Stimulated activated naive B cell treated with anti-CD40 and anti-IgM and Interleukin-4, amounts not matched to agents 10 μg/mL and 1 μg/mL and 100 μg/mL, for 72 hours (primary cell): ENCODE measurements at regions not wholly inside any gene's neighbourhood (a gene's known extent, or its start where the extent isn't known, plus 50 kb on each side); places are given as distances from the start of the nearest gene placed in this dataset.
A peak's percentile ranks its signal among the peaks of the same experiment; 100 is the strongest.
"Not testable (repeated sequence)": the region's sequence is repeated elsewhere in the genome, so short reads cannot be mapped to it uniquely, and the experiment has no call there.

Experiments
- ATAC-seq, 2 donors: fragments of 150-1000 bp; cut with Tn5 transposase; replicated peaks; 2 replicates each; pipeline ENCODE4 v1.10.0; 2021; ENCODE audit warnings: moderate library complexity in 1 of 2
- DNase-seq: peaks from one replicate; pipeline ENCODE4 v3.0.0; 2021
- H3K27ac Mint-ChIP-seq: one replicate; pipeline ENCODE4 v1.8.0; 2022; ENCODE audit warnings: mild to moderate bottlenecking, mixed read lengths
- H3K27me3 Mint-ChIP-seq, 2 donors: one replicate each; pipeline ENCODE4 v1.8.0; 2022; ENCODE audit warnings: mixed read lengths in 2 of 2
- H3K36me3 Mint-ChIP-seq, 2 donors: one replicate each; pipeline ENCODE4 v1.8.0; 2022; ENCODE audit warnings: mixed read lengths in 2 of 2, mild to moderate bottlenecking in 1 of 2
- H3K4me1 Mint-ChIP-seq, 2 donors: one replicate each; pipeline ENCODE4 v1.8.0; 2022; ENCODE audit warnings: mixed read lengths in 2 of 2, mild to moderate bottlenecking in 1 of 2
- H3K4me3 Mint-ChIP-seq, 2 donors: one replicate each; pipeline ENCODE4 v1.8.0; 2022; ENCODE audit warnings: mild to moderate bottlenecking in 2 of 2, mixed read lengths in 2 of 2, moderate library complexity in 1 of 2
- H3K9me3 Mint-ChIP-seq, 2 donors: one replicate each; pipeline ENCODE4 v1.8.0; 2022; ENCODE audit warnings: mixed read lengths in 2 of 2, mild to moderate bottlenecking in 1 of 2

GRCh38 chr14:104477666-104478380, 101.7 kb upstream of the C14orf180 start:
- ATAC-seq = no peak
- Mint-ChIP-seq H3K27ac (no peak overlapping the region), H3K4me3 (no peak overlapping the region), H3K27me3 (peaks cover 14 to 21% of the 10 kb centered on the region in 2 donors), H3K4me1 (no peaks in the 10 kb centered on the region), H3K9me3 (peaks cover 12 to 14% of the 10 kb centered on the region in 2 donors), H3K36me3 (peaks cover under 1 to 10% of the 10 kb centered on the region in 2 donors)
- no peak for DNase-seq

- peaks cover 17 to 21% of the 10 kb centered on the region in 2 donors for H3K9me3 Mint-ChIP-seq
- peaks cover 2 to 10% of the 10 kb centered on the region in 2 donors for H3K36me3 Mint-ChIP-seq
- no peak for ATAC-seq
- H3K4me1 Mint-ChIP-seq = peaks cover 0 to 4% of the 10 kb centered on the region in 2 donors
- no peak overlapping the region for H3K27ac Mint-ChIP-seq
- H3K4me3 Mint-ChIP-seq = no peak overlapping the region
- no peak for DNase-seq
- H3K27me3 Mint-ChIP-seq = peaks cover 19 to 25% of the 10 kb centered on the region in 2 donors
Measured at GRCh38 chr14:104478656-104479055, 100.9 kb upstream of the C14orf180 start.

GRCh38 chr14:104479901-104480300, 99.7 kb upstream of the C14orf180 start:
- DNase-seq (no peak), ATAC-seq (no peak)
- Mint-ChIP-seq H3K36me3 (peaks cover 2 to 10% of the 10 kb centered on the region in 2 donors), H3K9me3 (peaks cover 18 to 25% of the 10 kb centered on the region in 2 donors), H3K27ac (peak overlapping the region; percentile 59), H3K27me3 (peaks cover 19 to 22% of the 10 kb centered on the region in 2 donors), H3K4me3 (no peak overlapping the region), H3K4me1 (peaks cover 2 to 9% of the 10 kb centered on the region in 2 donors)

- H3K4me3 Mint-ChIP-seq = no peak overlapping the region
- no peak for DNase-seq
- H3K4me1 Mint-ChIP-seq = peaks cover 2 to 9% of the 10 kb centered on the region in 2 donors
- ATAC-seq = no peak
- peaks cover 28 to 29% of the 10 kb centered on the region in 2 donors for H3K27me3 Mint-ChIP-seq
- peaks cover 2 to 10% of the 10 kb centered on the region in 2 donors for H3K36me3 Mint-ChIP-seq
- H3K9me3 Mint-ChIP-seq = peaks cover 18 to 25% of the 10 kb centered on the region in 2 donors
- no peak overlapping the region for H3K27ac Mint-ChIP-seq
Measured at GRCh38 chr14:104481323-104481722, 98.2 kb upstream of the C14orf180 start.

DNA sequence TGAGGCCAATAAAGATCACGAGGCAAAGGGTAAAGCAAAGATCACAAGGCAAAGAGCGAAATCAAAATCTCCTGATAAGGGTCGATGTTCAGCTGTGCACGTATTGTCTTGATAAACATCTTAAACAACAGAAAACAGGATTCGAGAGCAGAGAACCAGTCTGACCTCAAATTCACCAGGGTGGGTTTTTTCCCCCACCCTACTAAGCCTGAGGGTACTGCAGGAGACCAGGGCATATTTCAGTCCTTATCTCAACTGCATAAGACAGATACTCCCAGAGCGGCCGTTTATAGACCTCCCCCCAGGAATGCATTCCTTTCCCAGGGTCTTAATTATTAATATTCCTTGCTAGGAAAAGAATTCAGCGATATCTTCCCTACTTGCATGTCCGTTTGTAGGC, 97.5 kb upstream of the C14orf180 start:
- not testable (repeated sequence) for ATAC-seq, H3K36me3 Mint-ChIP-seq, H3K27ac Mint-ChIP-seq, DNase-seq, H3K4me1 Mint-ChIP-seq, H3K4me3 Mint-ChIP-seq
- peaks cover 18 to 25% of the 10 kb centered on the region in 2 donors for H3K9me3 Mint-ChIP-seq
- H3K27me3 Mint-ChIP-seq = peaks cover 32 to 36% of the 10 kb centered on the region in 2 donors

DNA sequence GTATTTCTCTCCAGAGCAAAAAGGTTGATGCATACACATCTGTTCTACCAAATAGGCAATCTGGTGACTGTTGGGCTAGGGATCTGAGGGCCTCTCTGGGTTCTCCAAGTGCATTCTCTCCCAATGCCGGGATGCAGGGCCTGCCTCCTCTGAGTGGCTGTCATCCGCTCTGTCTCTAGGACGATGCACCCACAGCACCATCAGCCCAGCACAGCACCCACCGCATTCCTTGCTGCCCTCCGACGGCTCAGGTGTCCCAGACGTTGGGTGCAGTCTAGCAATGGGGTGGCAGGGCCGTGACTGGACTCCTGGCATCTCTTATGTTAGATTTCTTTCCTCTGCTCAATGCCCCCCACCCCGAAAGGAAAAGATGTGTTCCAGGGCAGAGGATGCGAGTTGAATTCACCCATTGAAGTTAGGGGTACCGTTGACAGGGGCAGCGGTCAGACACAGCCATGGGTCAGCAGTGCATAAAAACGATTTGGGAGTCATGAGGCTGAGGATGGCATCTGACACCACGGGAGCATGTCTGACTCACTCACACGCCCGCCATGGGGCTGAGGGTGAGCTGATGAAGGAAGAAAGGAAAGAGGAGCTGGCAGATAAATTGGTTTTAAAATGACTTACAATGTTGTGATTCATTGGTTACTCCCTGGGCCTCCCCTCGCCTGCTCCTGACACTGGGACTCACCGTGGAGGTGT, 93.2 kb upstream of the C14orf180 start:
- Mint-ChIP-seq H3K36me3 (peaks cover 2 to 5% of the 10 kb centered on the region in 2 donors), H3K27ac (no peak overlapping the region), H3K9me3 (peaks cover 17 to 19% of the 10 kb centered on the region in 2 donors), H3K4me3 (no peak overlapping the region), H3K27me3 (peaks cover 36 to 54% of the 10 kb centered on the region in 2 donors), H3K4me1 (peaks cover 2 to 9% of the 10 kb centered on the region in 2 donors)
- no peak for ATAC-seq
- no peak for DNase-seq

GRCh38 chr14:104494483-104494882, 85.1 kb upstream of the C14orf180 start:
- ATAC-seq (no peak), DNase-seq (no peak)
- no peak overlapping the region for H3K4me3 Mint-ChIP-seq
- H3K9me3 Mint-ChIP-seq = peaks cover 14 to 19% of the 10 kb centered on the region in 2 donors
- no peak overlapping the region for H3K27ac Mint-ChIP-seq
- H3K27me3 Mint-ChIP-seq = peaks cover 21 to 30% of the 10 kb centered on the region in 2 donors
- H3K4me1 Mint-ChIP-seq = no peaks in the 10 kb centered on the region
- peaks cover 3 to 7% of the 10 kb centered on the region in 2 donors for H3K36me3 Mint-ChIP-seq

DNA sequence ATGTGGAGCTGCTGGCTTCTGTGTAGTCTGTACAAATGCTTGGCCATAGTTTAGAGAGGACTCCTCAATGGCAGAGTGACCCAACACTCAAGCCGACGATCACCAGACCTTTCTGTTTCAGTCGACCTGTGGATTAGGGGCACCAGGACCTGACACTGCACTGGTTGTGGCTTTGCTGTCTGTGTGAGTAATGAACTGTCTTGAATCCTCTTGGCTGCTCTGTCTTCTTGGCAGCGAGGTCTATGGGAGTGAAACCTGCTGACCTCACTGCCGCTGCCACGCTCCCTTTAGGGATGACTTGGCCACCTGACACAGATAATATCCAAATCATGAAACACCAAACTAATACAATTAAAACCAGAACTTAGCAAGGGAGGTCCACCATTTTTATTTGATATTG, 83.5 kb upstream of the C14orf180 start:
- Mint-ChIP-seq H3K4me3 (no peak overlapping the region), H3K4me1 (no peaks in the 10 kb centered on the region), H3K9me3 (peaks cover 15 to 20% of the 10 kb centered on the region in 2 donors), H3K27ac (no peak overlapping the region), H3K36me3 (peaks cover 3 to 7% of the 10 kb centered on the region in 2 donors), H3K27me3 (peaks cover 18 to 25% of the 10 kb centered on the region in 2 donors)
- DNase-seq (no peak), ATAC-seq (peak in 1 of 2 donors; percentile 41)

GRCh38 chr14:104499784-104500760, 79.5 kb upstream of the C14orf180 start:
- H3K9me3 Mint-ChIP-seq = peaks cover 22 to 35% of the 10 kb centered on the region in 2 donors
- DNase-seq (no peak), ATAC-seq (no peak)
- H3K27me3 Mint-ChIP-seq = peaks cover 28 to 39% of the 10 kb centered on the region in 2 donors
- no peak overlapping the region for H3K27ac Mint-ChIP-seq
- H3K4me1 Mint-ChIP-seq = no peaks in the 10 kb centered on the region
- peaks cover 6 to 11% of the 10 kb centered on the region in 2 donors for H3K36me3 Mint-ChIP-seq
- no peak overlapping the region for H3K4me3 Mint-ChIP-seq

DNA sequence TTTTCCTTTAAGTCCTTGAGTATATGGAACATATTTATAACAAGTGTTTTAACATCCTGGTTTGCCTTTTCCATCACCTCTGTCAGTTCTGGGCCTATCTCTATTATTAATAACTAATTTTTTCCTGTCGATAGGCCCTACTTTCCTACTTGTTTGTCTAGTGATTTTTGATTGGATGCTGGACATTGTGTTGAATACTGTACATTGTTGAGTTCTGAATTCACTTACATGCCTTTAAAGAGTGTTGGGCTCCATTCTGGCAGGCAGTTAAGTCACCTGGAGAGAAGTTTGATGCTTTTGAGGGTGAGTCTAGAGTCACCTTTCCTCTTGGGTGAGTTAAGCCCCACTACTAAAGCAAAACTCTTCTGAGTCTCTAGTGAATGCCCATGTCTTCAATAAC, 77.5 kb upstream of the C14orf180 start:
- Mint-ChIP-seq H3K36me3 (peaks cover 2 to 7% of the 10 kb centered on the region in 2 donors), H3K27me3 (peaks cover 32 to 51% of the 10 kb centered on the region in 2 donors), H3K27ac (no peak overlapping the region), H3K4me1 (no peaks in the 10 kb centered on the region), H3K4me3 (no peak overlapping the region), H3K9me3 (peaks cover 15 to 28% of the 10 kb centered on the region in 2 donors)
- no peak for ATAC-seq
- DNase-seq = no peak

GRCh38 chr14:104503691-104504090, 75.9 kb upstream of the C14orf180 start:
- Mint-ChIP-seq H3K36me3 (peaks cover 2 to 7% of the 10 kb centered on the region in 2 donors), H3K27me3 (peaks cover 39 to 57% of the 10 kb centered on the region in 2 donors), H3K27ac (no peak overlapping the region), H3K9me3 (peaks cover 15 to 28% of the 10 kb centered on the region in 2 donors), H3K4me1 (no peaks in the 10 kb centered on the region), H3K4me3 (no peak overlapping the region)
- DNase-seq = no peak
- no peak for ATAC-seq

- Mint-ChIP-seq H3K9me3 (peaks cover 13 to 24% of the 10 kb centered on the region in 2 donors), H3K36me3 (peaks cover 2 to 4% of the 10 kb centered on the region in 2 donors), H3K27ac (no peak overlapping the region), H3K4me1 (no peaks in the 10 kb centered on the region), H3K4me3 (no peak overlapping the region), H3K27me3 (peaks cover 34 to 52% of the 10 kb centered on the region in 2 donors)
- ATAC-seq = no peak
- DNase-seq = no peak
Measured at GRCh38 chr14:104504172-104504735, 75.3 kb upstream of the C14orf180 start.
